ENCODE measurements at regions not wholly inside any gene's neighbourhood (a gene's known extent, or its start where the extent isn't known, plus 50 kb on each side); places are given as distances from the start of the nearest gene placed in this dataset.

GRCh38 chr5:158275511-158275910 is 416.6 kb upstream of the CLINT1 start:
- H3K4me3 ChIP-seq (replicated peaks in 1 of 4; ENCODE audit: control extremely low read depth in 1 of 4, insufficient read depth in 1 of 4, low read depth in 3 of 4, low read length in 4 of 4): no peak overlapping the region
- no peaks in the 10 kb centered on the region for H3K4me1 ChIP-seq (ENCODE audit: control insufficient read depth, extremely low read depth, insufficient read depth, low read length)
- H3K4me2 ChIP-seq (ENCODE audit: extremely low read depth, insufficient read depth, low read length): no peak overlapping the region
- no peak for TF ChIP-seq EZH2 (IDR thresholded peaks at IDR 0.05; ENCODE audit: low read length, missing control alignments)
- TF ChIP-seq CTCF (conservative IDR thresholded peaks at IDR 0.05 in 1 of 2, IDR thresholded peaks at IDR 0.05 in 1 of 2; ENCODE audit: low read depth in 1 of 2, low read length in 2 of 2): no peak
- H3K79me2 ChIP-seq (ENCODE audit: control insufficient read depth, insufficient read depth, low read length): no peaks in the 10 kb centered on the region
- no peaks in the 10 kb centered on the region for H4K20me1 ChIP-seq (ENCODE audit: control insufficient read depth, extremely low read depth, insufficient read depth, low read length)
- H3K27me3 ChIP-seq (ENCODE audit: control insufficient read depth, insufficient read depth, low read length): no peaks in the 10 kb centered on the region
- H3K9me3 ChIP-seq (ENCODE audit: control insufficient read depth, insufficient read depth, low read depth, low read length): no peaks in the 10 kb centered on the region
- no peak overlapping the region for H2AFZ ChIP-seq (ENCODE audit: low read length)
- H3K36me3 ChIP-seq (ENCODE audit: control insufficient read depth, insufficient read depth, low read length): no peaks in the 10 kb centered on the region
- no peak overlapping the region for H3K27ac ChIP-seq (ENCODE audit: insufficient read depth, low read length)
- DNase-seq (ENCODE audit: low read depth in 2 of 2): no peak
- H3K9ac ChIP-seq (ENCODE audit: insufficient read depth, low read length): no peak overlapping the region

- no peaks in the 10 kb centered on the region for H3K36me3 ChIP-seq (ENCODE audit: control insufficient read depth, insufficient read depth, low read length)
- H4K20me1 ChIP-seq (ENCODE audit: control insufficient read depth, extremely low read depth, insufficient read depth, low read length): no peaks in the 10 kb centered on the region
- H3K4me3 ChIP-seq (replicated peaks in 1 of 4; ENCODE audit: control extremely low read depth in 1 of 4, insufficient read depth in 1 of 4, low read depth in 3 of 4, low read length in 4 of 4): no peak overlapping the region
- no peak overlapping the region for H3K4me2 ChIP-seq (ENCODE audit: extremely low read depth, insufficient read depth, low read length)
- H3K9me3 ChIP-seq (ENCODE audit: control insufficient read depth, insufficient read depth, low read depth, low read length): no peaks in the 10 kb centered on the region
- no peaks in the 10 kb centered on the region for H3K4me1 ChIP-seq (ENCODE audit: control insufficient read depth, extremely low read depth, insufficient read depth, low read length)
- no peaks in the 10 kb centered on the region for H3K79me2 ChIP-seq (ENCODE audit: control insufficient read depth, insufficient read depth, low read length)
- DNase-seq (ENCODE audit: low read depth in 2 of 2): no peak
- no peak overlapping the region for H2AFZ ChIP-seq (ENCODE audit: low read length)
- TF ChIP-seq EZH2 (IDR thresholded peaks at IDR 0.05; ENCODE audit: low read length, missing control alignments) (no peak), CTCF (conservative IDR thresholded peaks at IDR 0.05 in 1 of 2, IDR thresholded peaks at IDR 0.05 in 1 of 2; ENCODE audit: low read depth in 1 of 2, low read length in 2 of 2) (no peak)
- H3K27ac ChIP-seq (ENCODE audit: insufficient read depth, low read length): no peak overlapping the region
- no peak overlapping the region for H3K9ac ChIP-seq (ENCODE audit: insufficient read depth, low read length)
- no peaks in the 10 kb centered on the region for H3K27me3 ChIP-seq (ENCODE audit: control insufficient read depth, insufficient read depth, low read length)
These were observed 414.1 kb upstream of the CLINT1 start for GRCh38 chr5:158273035-158273434.

GRCh38 chr5:158272409-158272808 is 413.5 kb upstream of the CLINT1 start:
- no peaks in the 10 kb centered on the region for H3K79me2 ChIP-seq (ENCODE audit: control insufficient read depth, insufficient read depth, low read length)
- TF ChIP-seq EZH2 (IDR thresholded peaks at IDR 0.05; ENCODE audit: low read length, missing control alignments): no peak
- TF ChIP-seq CTCF (conservative IDR thresholded peaks at IDR 0.05 in 1 of 2, IDR thresholded peaks at IDR 0.05 in 1 of 2; ENCODE audit: low read depth in 1 of 2, low read length in 2 of 2): no peak
- H3K36me3 ChIP-seq (ENCODE audit: control insufficient read depth, insufficient read depth, low read length): no peaks in the 10 kb centered on the region
- H3K4me2 ChIP-seq (ENCODE audit: extremely low read depth, insufficient read depth, low read length): no peak overlapping the region
- no peaks in the 10 kb centered on the region for H3K9me3 ChIP-seq (ENCODE audit: control insufficient read depth, insufficient read depth, low read depth, low read length)
- no peaks in the 10 kb centered on the region for H3K27me3 ChIP-seq (ENCODE audit: control insufficient read depth, insufficient read depth, low read length)
- no peak overlapping the region for H2AFZ ChIP-seq (ENCODE audit: low read length)
- H3K27ac ChIP-seq (ENCODE audit: insufficient read depth, low read length): no peak overlapping the region
- no peak overlapping the region for H3K9ac ChIP-seq (ENCODE audit: insufficient read depth, low read length)
- H3K4me1 ChIP-seq (ENCODE audit: control insufficient read depth, extremely low read depth, insufficient read depth, low read length): no peaks in the 10 kb centered on the region
- DNase-seq (ENCODE audit: low read depth in 2 of 2): no peak
- H3K4me3 ChIP-seq (replicated peaks in 1 of 4; ENCODE audit: control extremely low read depth in 1 of 4, insufficient read depth in 1 of 4, low read depth in 3 of 4, low read length in 4 of 4): no peak overlapping the region
- H4K20me1 ChIP-seq (ENCODE audit: control insufficient read depth, extremely low read depth, insufficient read depth, low read length): no peaks in the 10 kb centered on the region
